Fibroblast of lung (primary cell): ENCODE measurements at regions not wholly inside any gene's neighbourhood (a gene's known extent, or its start where the extent isn't known, plus 50 kb on each side); places are given as distances from the start of the nearest gene placed in this dataset.

ENCODE experiments used
- DNase-seq, 2 donors: peaks; one replicate each; pipeline versions ENCODE4 v3.0.0 to v3.0.0-alpha.2; 2010; ENCODE audit warnings: low read depth in 2 of 2
- H2AFZ ChIP-seq: 2 replicates; pipeline ENCODE4 v1.5.1; 2012; ENCODE audit warnings: low read length, control low read depth, inconsistent platforms
- H3K27ac ChIP-seq: 2 replicates; pipeline ENCODE4 v1.5.1; 2011; ENCODE audit warnings: low read length, control low read depth; ENCODE audit not compliant: insufficient read depth
- H3K27me3 ChIP-seq: 2 replicates; pipeline ENCODE4 v1.5.1; 2011; ENCODE audit warnings: mild to moderate bottlenecking, low read length; ENCODE audit not compliant: control insufficient read depth, insufficient read depth
- H3K36me3 ChIP-seq: 2 replicates; pipeline ENCODE4 v1.5.1; 2011; ENCODE audit warnings: low read length; ENCODE audit not compliant: control insufficient read depth, insufficient read depth
- H3K4me1 ChIP-seq: 2 replicates; pipeline ENCODE4 v1.5.1; 2011; ENCODE audit warnings: low read length; ENCODE audit not compliant: control insufficient read depth, insufficient read depth; ENCODE audit errors: extremely low read depth
- H3K4me2 ChIP-seq: 2 replicates; pipeline ENCODE4 v1.5.1; 2011; ENCODE audit warnings: low read length, control low read depth; ENCODE audit not compliant: insufficient read depth; ENCODE audit errors: extremely low read depth
- H3K4me3 ChIP-seq, 4 experiments: fragments of 200-600 bp in 1 of 4; sonication (generic) in 1 of 4; replicated peaks in 1 of 4; 2 replicates each; pipeline ENCODE4 v1.5.1; 2011 to 2016; ENCODE audit warnings: low read length in 4 of 4, low read depth in 3 of 4, mild to moderate bottlenecking in 3 of 4, control low read depth in 2 of 4, inconsistent platforms in 1 of 4, mixed read lengths in 1 of 4; ENCODE audit not compliant: insufficient read depth in 1 of 4; ENCODE audit errors: control extremely low read depth in 1 of 4
- H3K79me2 ChIP-seq: 2 replicates; pipeline ENCODE4 v1.5.1; 2012; ENCODE audit warnings: mild to moderate bottlenecking, low read length, inconsistent platforms; ENCODE audit not compliant: control insufficient read depth, insufficient read depth
- H3K9ac ChIP-seq: 2 replicates; pipeline ENCODE4 v1.5.1; 2011; ENCODE audit warnings: mild to moderate bottlenecking, low read length, control low read depth; ENCODE audit not compliant: insufficient read depth
- H3K9me3 ChIP-seq: 2 replicates; pipeline ENCODE4 v1.5.1; 2012; ENCODE audit warnings: low read depth, low read length; ENCODE audit not compliant: control insufficient read depth, insufficient read depth
- H4K20me1 ChIP-seq: 2 replicates; pipeline ENCODE4 v1.5.1; 2011; ENCODE audit warnings: low read length; ENCODE audit not compliant: control insufficient read depth, insufficient read depth; ENCODE audit errors: extremely low read depth
- CTCF ChIP-seq, 2 donors: IDR thresholded peaks in 1 of 2; conservative IDR thresholded peaks in 1 of 2; 1 replicate in 1 of 2; 2 replicates in 1 of 2; pipeline ENCODE4 v1.5.1; 2011 to 2012; ENCODE audit warnings: low read length in 2 of 2, control low read depth in 1 of 2, inconsistent platforms in 1 of 2, low read depth in 1 of 2, mild to moderate bottlenecking in 1 of 2
- EZH2 ChIP-seq: IDR thresholded peaks from 2 replicates; pipeline ENCODE4 v1.5.1; 2012; ENCODE audit warnings: low read length, control low read depth, mild to moderate bottlenecking; ENCODE audit errors: missing control alignments

DNA sequence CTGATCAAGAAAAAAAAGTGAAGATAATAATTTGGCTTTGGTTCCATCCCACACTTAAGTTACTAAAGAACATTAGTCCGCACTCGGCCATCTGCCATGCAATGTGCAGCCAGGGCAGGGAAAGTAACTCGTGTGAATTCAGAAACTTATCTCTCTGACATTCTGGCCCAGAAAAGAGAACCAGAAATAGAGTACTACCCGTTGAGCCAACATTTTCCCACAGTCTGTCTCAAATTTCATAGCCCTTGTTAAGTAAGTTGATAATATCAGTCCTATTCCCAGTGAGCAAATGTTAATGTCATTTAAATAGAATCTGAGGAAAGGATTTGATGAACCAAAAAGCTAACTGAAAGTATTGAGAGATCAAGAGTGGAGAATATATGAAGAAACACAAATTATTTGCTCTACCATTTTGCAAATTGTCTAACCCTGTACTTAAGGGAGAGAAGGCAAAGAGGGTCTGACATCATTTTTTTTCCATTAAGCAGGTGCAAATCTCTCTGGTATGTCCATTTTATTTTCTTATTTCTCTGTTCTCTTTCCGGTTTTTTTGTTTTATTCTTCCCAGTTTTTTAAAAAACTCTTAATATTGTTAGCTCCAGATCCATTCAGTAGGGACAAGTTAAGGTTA lies 156.3 kb downstream of the NDFIP2 start:
- no peaks in the 10 kb centered on the region for H3K27me3 ChIP-seq
- no peak overlapping the region for H2AFZ ChIP-seq
- H3K36me3 ChIP-seq = no peaks in the 10 kb centered on the region
- H3K4me2 ChIP-seq = no peak overlapping the region
- no peak overlapping the region for H3K9ac ChIP-seq
- no peaks in the 10 kb centered on the region for H3K79me2 ChIP-seq
- no peaks in the 10 kb centered on the region for H3K9me3 ChIP-seq
- no peaks in the 10 kb centered on the region for H4K20me1 ChIP-seq
- H3K27ac ChIP-seq = no peak overlapping the region
- peak; percentile 9 to 40 for DNase-seq
- no peak overlapping the region for H3K4me3 ChIP-seq
- TF ChIP-seq CTCF (conservative IDR thresholded peaks at IDR 0.05 in 1 of 2, IDR thresholded peaks at IDR 0.05 in 1 of 2; ENCODE audit: low read depth in 1 of 2, low read length in 2 of 2) (no peak), EZH2 (no peak)
- H3K4me1 ChIP-seq = no peaks in the 10 kb centered on the region

GRCh38 chr13:79631051-79631659 lies 150.2 kb downstream of the NDFIP2 start:
- H3K9ac ChIP-seq = no peak overlapping the region
- no peak overlapping the region for H3K4me2 ChIP-seq
- H2AFZ ChIP-seq = no peak overlapping the region

DNA sequence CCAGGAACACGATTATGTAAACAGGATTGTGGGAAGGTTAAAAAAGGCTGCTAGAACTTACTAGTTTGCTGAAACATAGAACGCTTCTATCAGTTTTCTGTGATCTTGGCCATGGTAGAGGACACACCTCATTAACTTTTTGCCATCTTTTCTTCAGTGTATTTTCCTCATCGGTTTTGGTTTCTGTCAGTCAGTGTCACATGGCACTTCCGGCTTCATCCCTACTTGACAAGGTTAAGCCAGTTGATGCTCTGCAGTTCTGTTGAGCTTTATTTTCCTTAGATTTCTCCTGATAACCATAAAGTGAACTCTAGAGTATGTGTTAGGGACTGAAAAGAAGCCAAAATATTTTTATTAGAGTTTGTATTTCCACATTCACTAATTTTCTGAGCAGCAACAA lies 147.5 kb downstream of the NDFIP2 start:
- H3K36me3 ChIP-seq = no peaks in the 10 kb centered on the region
- no peak overlapping the region for H3K9ac ChIP-seq
- no peak overlapping the region for H3K4me3 ChIP-seq
- no peak overlapping the region for H3K27ac ChIP-seq
- H3K79me2 ChIP-seq = no peaks in the 10 kb centered on the region
- H4K20me1 ChIP-seq = no peaks in the 10 kb centered on the region
- TF ChIP-seq EZH2 (no peak), CTCF (conservative IDR thresholded peaks at IDR 0.05 in 1 of 2, IDR thresholded peaks at IDR 0.05 in 1 of 2; ENCODE audit: low read depth in 1 of 2, low read length in 2 of 2) (no peak)
- H3K4me1 ChIP-seq = no peaks in the 10 kb centered on the region
- H3K27me3 ChIP-seq = no peaks in the 10 kb centered on the region
- H3K9me3 ChIP-seq = no peaks in the 10 kb centered on the region
- no peak for DNase-seq
- H3K4me2 ChIP-seq = no peak overlapping the region
- no peak overlapping the region for H2AFZ ChIP-seq

More at GRCh38 chr13:79631051-79631659, 150.2 kb downstream of the NDFIP2 start:
- TF ChIP-seq EZH2 = no peak
- TF ChIP-seq CTCF (conservative IDR thresholded peaks at IDR 0.05 in 1 of 2, IDR thresholded peaks at IDR 0.05 in 1 of 2; ENCODE audit: low read depth in 1 of 2, low read length in 2 of 2) = peak; percentile 23 to 30
- Histone ChIP-seq H4K20me1 (no peaks in the 10 kb centered on the region), H3K27me3 (no peaks in the 10 kb centered on the region), H3K79me2 (no peaks in the 10 kb centered on the region), H3K4me1 (no peaks in the 10 kb centered on the region), H3K9me3 (no peaks in the 10 kb centered on the region), H3K4me3 (no peak overlapping the region), H3K36me3 (no peaks in the 10 kb centered on the region), H3K27ac (no peak overlapping the region)
- DNase-seq = peak; percentile 75 to 84
